ENCODE measurements at regions not wholly inside any gene's neighbourhood (a gene's known extent, or its start where the extent isn't known, plus 50 kb on each side); places are given as distances from the start of the nearest gene placed in this dataset.

GRCh38 chr10:128463991-128464760 lies 338.0 kb upstream of the MKI67 start:
- no peak for TF ChIP-seq CTCF (IDR thresholded peaks at IDR 0.05; ENCODE audit: insufficient read depth, low read length, poor library complexity, severe bottlenecking)
- H3K27me3 ChIP-seq (replicated peaks; ENCODE audit: control insufficient read depth, insufficient read depth, low read length) = no peaks in the 10 kb centered on the region
- DNase-seq (ENCODE audit: extremely low read depth, insufficient read length) = no peak

GRCh38 chr10:128465697-128466096 lies 339.5 kb upstream of the MKI67 start:
- DNase-seq (ENCODE audit: extremely low read depth, insufficient read length) = no peak
- Histone ChIP-seq H3K36me3 (ENCODE audit: control insufficient read depth, insufficient read depth, low read length) (no peaks in the 10 kb centered on the region), H3K4me3 (replicated peaks; ENCODE audit: low read depth, low read length) (no peak overlapping the region), H3K27me3 (replicated peaks; ENCODE audit: control insufficient read depth, insufficient read depth, low read length) (no peaks in the 10 kb centered on the region)
- no peak for TF ChIP-seq CTCF (IDR thresholded peaks at IDR 0.05; ENCODE audit: insufficient read depth, low read length, poor library complexity, severe bottlenecking)

More at GRCh38 chr10:128463991-128464760, 338.0 kb upstream of the MKI67 start:
- Histone ChIP-seq H3K4me3 (replicated peaks; ENCODE audit: low read depth, low read length) (no peak overlapping the region), H3K36me3 (ENCODE audit: control insufficient read depth, insufficient read depth, low read length) (no peaks in the 10 kb centered on the region)

GRCh38 chr10:128466831-128467371 lies 340.7 kb upstream of the MKI67 start:
- Histone ChIP-seq H3K4me3 (replicated peaks; ENCODE audit: low read depth, low read length) (no peak overlapping the region), H3K36me3 (ENCODE audit: control insufficient read depth, insufficient read depth, low read length) (no peaks in the 10 kb centered on the region), H3K27me3 (replicated peaks; ENCODE audit: control insufficient read depth, insufficient read depth, low read length) (no peaks in the 10 kb centered on the region)
- DNase-seq (ENCODE audit: extremely low read depth, insufficient read length) = no peak
- TF ChIP-seq CTCF (IDR thresholded peaks at IDR 0.05; ENCODE audit: insufficient read depth, low read length, poor library complexity, severe bottlenecking) = no peak

- no peak for TF ChIP-seq CTCF (IDR thresholded peaks at IDR 0.05; ENCODE audit: insufficient read depth, low read length, poor library complexity, severe bottlenecking)
- Histone ChIP-seq H3K27me3 (replicated peaks; ENCODE audit: control insufficient read depth, insufficient read depth, low read length) (no peaks in the 10 kb centered on the region), H3K36me3 (ENCODE audit: control insufficient read depth, insufficient read depth, low read length) (no peaks in the 10 kb centered on the region), H3K4me3 (replicated peaks; ENCODE audit: low read depth, low read length) (no peak overlapping the region)
- DNase-seq (ENCODE audit: extremely low read depth, insufficient read length) = no peak
These were observed 342.2 kb upstream of the MKI67 start for GRCh38 chr10:128468462-128468861.

GRCh38 chr10:128469515-128469914 lies 343.3 kb upstream of the MKI67 start:
- no peak overlapping the region for H3K4me3 ChIP-seq (replicated peaks; ENCODE audit: low read depth, low read length)
- H3K27me3 ChIP-seq (replicated peaks; ENCODE audit: control insufficient read depth, insufficient read depth, low read length) = no peaks in the 10 kb centered on the region
- TF ChIP-seq CTCF (IDR thresholded peaks at IDR 0.05; ENCODE audit: insufficient read depth, low read length, poor library complexity, severe bottlenecking) = no peak
- DNase-seq (ENCODE audit: extremely low read depth, insufficient read length) = no peak
- no peaks in the 10 kb centered on the region for H3K36me3 ChIP-seq (ENCODE audit: control insufficient read depth, insufficient read depth, low read length)

Data from GM06990 (cell line).